UCSD-AML1 (cell line): ENCODE measurements at regions not wholly inside any gene's neighbourhood (a gene's known extent, or its start where the extent isn't known, plus 50 kb on each side); places are given as distances from the start of the nearest gene placed in this dataset.

Experiments
- DNase-seq: peaks from one replicate; lab custom pipeline; 2025; ENCODE audit not compliant: unreplicated experiment; lab: John Stamatoyannopoulos, UW

DNA sequence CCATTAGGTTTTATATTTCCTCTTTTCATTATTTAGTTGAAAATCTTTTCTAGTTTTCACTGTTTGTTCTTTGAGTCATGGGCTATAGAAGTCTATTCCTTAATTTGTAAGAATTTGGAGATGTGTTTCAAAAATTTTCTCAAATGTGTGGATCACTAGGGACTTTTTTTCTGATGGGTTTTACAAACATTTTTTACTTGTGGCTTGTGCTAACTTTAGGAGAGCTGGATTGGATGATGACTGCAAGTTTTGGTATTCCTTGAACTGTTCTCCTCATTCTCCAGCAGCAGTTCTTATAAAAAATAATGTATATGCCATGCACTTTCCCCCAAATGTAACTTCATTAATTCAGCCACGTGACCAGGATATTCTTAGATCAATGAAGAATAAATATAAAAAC is 94.7 kb upstream of the CWC22 start:
- DNase-seq: no peak

DNA sequence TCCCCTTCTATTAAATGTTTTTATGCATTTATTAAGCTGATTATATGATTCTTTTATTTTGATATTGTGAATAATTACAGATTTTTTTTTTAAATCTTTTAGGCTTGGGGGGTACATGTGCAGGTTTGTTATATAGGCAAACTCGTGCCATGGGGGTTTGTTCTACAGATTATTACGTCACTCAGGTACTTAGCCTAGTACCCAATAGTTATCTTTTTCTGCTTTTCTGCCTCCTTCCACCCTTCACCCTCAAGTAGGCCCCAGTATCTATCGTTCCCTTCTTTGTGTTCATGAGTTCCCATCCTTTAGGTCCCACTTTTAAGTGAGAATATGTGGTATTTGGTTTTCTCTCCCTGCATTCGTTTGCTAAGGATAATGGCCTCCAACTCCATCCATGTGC is 92.2 kb upstream of the CWC22 start:
- DNase-seq: no peak

DNA sequence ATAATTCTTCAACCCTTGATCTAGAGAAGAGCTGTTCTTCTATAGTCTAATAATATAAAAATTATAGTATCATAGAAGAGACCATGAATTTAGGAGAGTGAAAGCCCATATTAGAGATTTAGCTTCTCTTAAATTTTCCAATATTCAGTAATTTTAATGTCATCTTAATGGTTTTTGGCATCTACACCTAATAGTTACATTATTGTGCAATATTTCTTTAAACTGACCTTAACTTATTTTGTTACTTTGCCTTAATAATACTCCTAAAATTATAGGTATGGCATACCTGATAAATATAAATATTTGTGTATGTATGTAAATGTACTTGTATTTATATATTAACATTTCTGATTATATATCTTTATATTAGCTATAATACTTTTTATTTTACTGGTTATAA is 78.0 kb upstream of the CWC22 start:
- DNase-seq: no peak

DNA sequence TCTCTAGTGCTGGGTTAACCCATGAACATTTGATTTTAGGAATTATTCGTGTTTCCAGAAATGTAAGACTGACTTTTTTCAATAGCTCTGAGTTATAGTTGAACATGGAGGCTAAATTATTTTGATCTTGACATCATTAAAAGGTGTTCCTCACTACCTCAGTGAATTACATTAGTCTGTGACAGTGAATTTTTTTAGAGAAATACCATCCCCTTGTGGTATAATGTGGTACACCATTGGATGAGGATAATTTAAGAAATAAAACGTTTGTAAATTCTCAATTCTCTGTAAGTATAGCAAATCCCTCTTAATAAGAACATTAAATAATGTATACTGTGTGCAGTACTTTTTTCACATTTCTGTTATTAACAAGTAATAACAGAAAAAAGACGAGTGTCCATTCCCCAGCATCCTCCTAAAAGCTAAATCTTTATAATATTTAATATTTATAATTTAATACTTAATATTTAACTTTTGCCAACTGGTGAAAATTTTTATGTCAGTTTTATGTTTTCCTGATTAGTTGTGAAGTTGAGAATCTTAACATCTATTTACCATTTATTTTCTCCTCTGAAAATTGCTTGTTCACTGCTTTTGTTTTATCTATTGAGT is 70.3 kb upstream of the CWC22 start:
- no peak for DNase-seq

DNA sequence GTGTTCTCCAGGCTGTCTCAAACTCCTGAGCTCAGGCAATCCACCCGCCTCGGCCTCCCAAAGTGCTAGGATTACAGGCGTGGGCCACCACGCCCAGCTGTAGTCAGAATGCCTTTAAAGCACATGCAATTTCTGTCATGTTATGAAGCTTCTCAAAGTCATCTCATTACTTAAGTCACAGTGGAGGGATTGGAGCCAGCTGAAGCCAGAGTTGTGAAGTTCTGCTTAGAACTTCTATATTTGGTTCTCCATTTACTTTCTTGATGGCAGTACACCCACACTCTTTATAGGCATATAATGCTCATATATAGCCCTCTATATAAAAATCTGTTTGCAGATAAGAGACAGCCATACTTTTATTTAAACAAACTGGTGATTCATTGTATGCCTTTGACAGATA is 68.8 kb upstream of the CWC22 start:
- no peak for DNase-seq

DNA sequence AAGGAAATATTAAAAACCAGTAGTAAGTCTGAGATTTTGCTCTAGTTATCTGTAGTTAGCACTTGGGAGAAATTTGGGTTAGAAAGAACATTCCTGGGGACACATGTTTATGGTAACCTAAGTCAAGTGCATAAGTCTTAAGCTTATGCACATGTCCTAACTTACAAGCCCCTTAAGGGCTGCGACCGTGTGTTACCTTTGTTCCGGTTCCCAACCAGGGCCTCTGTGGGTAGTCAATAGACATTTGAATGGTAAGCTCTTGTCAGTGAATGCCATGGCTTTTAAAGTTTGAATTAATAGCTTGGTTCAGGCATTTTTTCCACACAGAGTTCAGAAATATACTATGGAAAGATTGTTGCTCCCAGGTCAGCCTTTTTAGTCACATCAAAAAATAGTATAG is 64.7 kb upstream of the CWC22 start:
- no peak for DNase-seq

DNA sequence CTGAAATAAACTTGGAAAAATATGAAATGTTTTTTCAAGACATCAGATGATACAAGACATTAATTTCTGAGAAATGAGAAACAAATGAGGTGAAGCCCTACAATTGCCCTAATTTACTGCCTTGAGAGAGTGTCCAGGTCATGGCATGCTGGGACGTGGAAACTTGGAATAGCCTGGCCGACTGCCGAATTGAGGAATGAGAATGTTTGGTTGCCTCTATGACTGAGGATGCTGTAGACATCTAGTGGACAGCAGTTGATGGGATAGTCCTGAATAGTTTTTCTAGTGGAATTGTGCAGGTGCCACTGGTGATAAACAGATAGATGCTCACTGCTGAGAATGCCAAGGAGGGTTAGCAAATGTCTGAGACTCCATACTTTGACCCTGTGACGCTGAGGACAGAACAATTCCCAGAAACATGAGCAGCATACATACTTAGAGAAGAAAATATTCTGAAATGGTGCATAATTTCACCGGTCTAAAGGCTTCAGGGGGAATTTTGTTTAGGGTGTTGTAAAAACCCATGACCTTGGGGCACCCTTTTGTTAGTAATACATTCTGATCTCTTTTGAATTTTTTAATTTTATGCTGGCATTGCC is 56.5 kb upstream of the CWC22 start:
- DNase-seq: no peak

DNA sequence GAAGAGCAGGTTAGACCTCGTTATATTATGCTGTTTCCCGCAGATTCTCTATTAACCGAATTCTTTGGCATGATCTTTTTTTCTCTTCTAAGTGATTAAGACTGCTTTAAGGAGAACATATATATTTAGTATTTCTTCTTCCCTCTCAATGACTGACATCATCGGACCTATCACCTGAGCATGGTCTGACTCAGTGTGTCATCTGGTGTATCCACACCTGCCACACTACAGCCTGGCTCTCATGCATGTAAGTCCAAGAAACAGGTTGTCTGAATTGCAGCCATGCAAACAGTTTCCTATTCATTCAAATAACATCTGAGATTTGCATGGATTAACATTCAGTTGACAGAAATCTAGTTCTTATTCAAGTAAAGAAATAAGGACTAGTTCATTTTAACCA is 55.1 kb upstream of the CWC22 start:
- DNase-seq: no peak

DNA sequence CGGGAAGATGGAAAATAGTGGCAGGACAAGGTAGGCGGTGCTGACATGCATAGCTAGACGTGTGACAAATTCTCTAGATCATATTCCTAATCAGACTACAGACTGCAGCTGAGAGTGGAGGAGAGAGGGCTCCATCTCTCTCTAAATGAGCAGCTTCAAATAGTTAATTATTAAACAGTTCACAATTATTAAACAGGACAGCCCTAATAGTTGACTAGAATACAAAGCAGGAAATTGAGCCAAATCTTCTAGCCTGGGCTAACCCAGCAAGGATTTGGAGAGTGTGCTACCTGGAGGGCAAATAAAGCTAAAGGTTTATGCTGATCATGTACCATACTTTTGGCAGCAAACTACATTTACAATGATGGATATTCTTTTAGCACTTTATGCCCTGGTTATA is 54.4 kb upstream of the CWC22 start:
- no peak for DNase-seq

DNA sequence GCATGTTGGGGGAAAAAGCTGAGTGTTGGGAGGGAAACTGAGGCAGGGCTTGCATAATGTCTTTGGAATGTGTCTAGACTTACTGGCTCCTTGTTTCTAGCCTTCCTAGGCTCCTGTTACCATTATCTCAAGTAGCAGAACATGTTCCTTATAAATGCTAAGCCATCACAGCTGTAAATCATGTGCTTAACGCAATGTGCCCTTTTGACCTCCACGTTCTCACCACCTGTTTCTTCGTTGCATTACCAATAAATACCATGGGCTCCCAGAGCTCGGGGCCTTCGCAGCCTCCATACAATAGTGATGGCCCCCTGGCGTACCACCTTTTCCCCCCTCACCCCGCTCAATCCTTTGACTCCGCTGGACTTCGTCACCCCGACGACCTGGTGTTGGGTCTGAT is 54.0 kb upstream of the CWC22 start:
- DNase-seq: no peak

DNA sequence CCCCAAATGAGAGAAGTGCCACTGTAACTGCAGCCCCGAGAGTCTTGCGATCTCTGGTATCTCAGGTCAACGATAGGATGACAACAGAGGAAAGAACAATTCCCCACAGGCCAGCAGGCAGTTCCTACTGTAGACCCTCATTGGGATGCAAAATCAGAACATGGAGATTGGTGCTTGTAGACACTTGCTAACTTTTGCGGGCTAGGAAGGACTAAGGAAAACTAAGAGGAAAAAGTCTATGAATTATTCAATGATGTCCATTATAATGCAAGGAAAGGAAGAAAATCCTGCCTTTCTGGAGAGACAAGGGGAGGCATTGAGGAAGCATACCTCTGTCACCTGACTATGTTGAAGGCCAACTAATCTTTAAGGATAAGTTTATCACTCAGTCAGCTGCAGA is 51.9 kb upstream of the CWC22 start:
- no peak for DNase-seq

DNA sequence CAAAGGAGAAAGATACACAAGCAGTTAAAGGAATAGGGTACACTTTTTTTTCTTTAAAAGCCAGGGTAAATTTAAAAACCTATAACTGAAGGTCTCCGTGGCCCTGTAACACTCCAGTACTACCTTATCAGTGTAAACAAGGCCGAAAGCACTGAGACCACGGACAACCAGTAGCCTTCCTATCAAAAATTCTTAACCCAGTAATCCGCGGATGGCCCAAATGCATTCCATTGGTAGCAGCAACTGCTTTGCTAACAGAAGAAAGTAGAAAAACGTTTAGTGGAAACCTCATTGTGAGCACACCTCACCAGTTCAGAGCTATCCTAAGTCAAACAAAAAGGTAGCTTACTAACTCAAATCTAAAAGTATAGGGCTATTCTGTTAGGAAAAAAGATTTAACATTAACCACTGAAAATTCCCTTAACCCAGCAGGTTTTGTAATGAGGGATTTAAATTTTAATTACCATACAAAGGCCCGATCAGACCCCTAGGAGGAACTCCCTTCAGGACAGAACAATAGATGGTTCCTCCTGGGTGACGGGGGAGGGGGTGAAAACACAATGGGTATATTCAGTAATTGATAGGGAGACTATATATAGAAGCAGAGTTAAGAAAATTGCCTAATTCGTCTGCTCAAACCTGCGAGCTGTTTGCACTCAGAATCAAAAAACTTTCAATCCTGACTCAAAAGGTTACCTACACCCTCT is 50.8 kb upstream of the CWC22 start:
- DNase-seq: no peak
